IMR-90 (cell line): ENCODE measurements at regions not wholly inside any gene's neighbourhood (a gene's known extent, or its start where the extent isn't known, plus 50 kb on each side); places are given as distances from the start of the nearest gene placed in this dataset.

ENCODE experiments used
- ATAC-seq: fragments of 200-7000 bp; cut with Tn5 transposase; 2 replicates; pipeline ENCODE4 v1.9.1; 2020; ENCODE audit warnings: low read depth, mild to moderate bottlenecking, moderate library complexity
- BruUV-seq: library from RNA; stranded (reverse); fragments of 400-500 nt; replicated peaks from 2 replicates; lab custom pipeline; 2021; lab: Mats Ljungman, UMichigan
- CTCF ChIA-PET: fragments of 300-600 bp; formaldehyde crosslinking; extraction: SDS; loops from one replicate; lab custom pipeline; 2021; ENCODE audit warnings: antibody characterized with exemption; lab: Yijun Ruan, JAX
- POLR2A ChIA-PET: fragments of 300-600 bp; sonication (Branson Sonifier 250); formaldehyde crosslinking; loops from one replicate; lab custom pipeline; 2022; ENCODE audit warnings: antibody characterized with exemption; ENCODE audit not compliant: unreplicated experiment; lab: Charles Lee
- DNase-seq: peaks from one replicate; pipeline ENCODE4 v3.0.0; 2013
- H2AFZ ChIP-seq: replicated peaks from 2 replicates; pipeline ENCODE3; 2013; ENCODE audit warnings: low read length, mild to moderate bottlenecking; ENCODE audit not compliant: poor library complexity
- H2AK5ac ChIP-seq: 2 replicates; pipeline ENCODE4 v1.6.1; 2013; ENCODE audit warnings: low read depth, low read length, inconsistent platforms
- H2AK9ac ChIP-seq: replicated peaks from 2 replicates; pipeline ENCODE3; 2013; ENCODE audit warnings: mild to moderate bottlenecking, low read depth, low read length, moderate library complexity; ENCODE audit not compliant: poor library complexity
- H2BK120ac ChIP-seq: 2 replicates; pipeline ENCODE4 v1.6.1; 2013; ENCODE audit warnings: low read depth, low read length, inconsistent platforms
- H2BK15ac ChIP-seq: 3 replicates; pipeline ENCODE4 v1.6.1; 2013; ENCODE audit warnings: low read depth, low read length, inconsistent platforms
- H2BK20ac ChIP-seq: 2 replicates; pipeline ENCODE4 v1.6.1; 2013; ENCODE audit warnings: low read depth, mild to moderate bottlenecking, inconsistent platforms, low read length, moderate library complexity
- H2BK5ac ChIP-seq: 2 replicates; pipeline ENCODE4 v1.6.1; 2013; ENCODE audit warnings: mild to moderate bottlenecking, low read depth, low read length, inconsistent platforms; ENCODE audit not compliant: poor library complexity, severe bottlenecking
- H3K14ac ChIP-seq: replicated peaks from 2 replicates; pipeline ENCODE4 v1.6.1; 2013; ENCODE audit warnings: low read depth, low read length, inconsistent platforms
- H3K18ac ChIP-seq: 2 replicates; pipeline ENCODE4 v1.6.1; 2013; ENCODE audit warnings: low read depth, low read length, control low read depth
- H3K23ac ChIP-seq: 2 replicates; pipeline ENCODE4 v1.6.1; 2013; ENCODE audit warnings: low read depth, low read length, inconsistent platforms
- H3K27ac ChIP-seq: 2 replicates; pipeline ENCODE4 v1.5.1; 2013; ENCODE audit warnings: mild to moderate bottlenecking, control low read depth, low read length; ENCODE audit not compliant: insufficient read depth
- H3K27me3 ChIP-seq: 2 replicates; pipeline ENCODE4 v1.6.1; 2013; ENCODE audit warnings: low read length; ENCODE audit not compliant: control insufficient read depth, insufficient read depth
- H3K36me3 ChIP-seq: 2 replicates; pipeline ENCODE4 v1.6.1; 2013; ENCODE audit warnings: low read length, mixed read lengths; ENCODE audit not compliant: control insufficient read depth, insufficient read depth
- H3K4ac ChIP-seq: 2 replicates; pipeline ENCODE4 v1.6.1; 2013; ENCODE audit warnings: low read depth, low read length, inconsistent platforms
- H3K4me1 ChIP-seq: 2 replicates; pipeline ENCODE4 v1.6.1; 2013; ENCODE audit warnings: low read length, mixed read lengths; ENCODE audit not compliant: control insufficient read depth, insufficient read depth
- H3K4me2 ChIP-seq: 2 replicates; pipeline ENCODE4 v1.6.1; 2013; ENCODE audit warnings: low read depth, mild to moderate bottlenecking, control low read depth, low read length, moderate library complexity
- H3K4me3 ChIP-seq: 2 replicates; pipeline ENCODE4 v1.5.1; 2013; ENCODE audit warnings: low read depth, mild to moderate bottlenecking, control low read depth, low read length, moderate library complexity; ENCODE audit not compliant: insufficient read depth
- H3K56ac ChIP-seq: 2 replicates; pipeline ENCODE4 v1.6.1; 2013; ENCODE audit warnings: low read length, inconsistent platforms; ENCODE audit not compliant: insufficient read depth; ENCODE audit errors: extremely low read depth
- H3K79me1 ChIP-seq, 2 experiments: 2 replicates each; pipeline ENCODE4 v1.6.1; 2013; ENCODE audit warnings: low read length in 2 of 2, inconsistent platforms in 1 of 2, low read depth in 1 of 2
- H3K9ac ChIP-seq: 2 replicates; pipeline ENCODE4 v1.6.1; 2013; ENCODE audit warnings: low read depth, low read length, control low read depth
- H3K9me1 ChIP-seq: 2 replicates; pipeline ENCODE4 v1.6.1; 2013; ENCODE audit warnings: low read length, inconsistent platforms; ENCODE audit not compliant: insufficient read depth
- H3K9me3 ChIP-seq: 2 replicates; pipeline ENCODE4 v1.6.1; 2013; ENCODE audit warnings: low read length; ENCODE audit not compliant: control insufficient read depth, insufficient read depth
- H4K20me1 ChIP-seq: 2 replicates; pipeline ENCODE4 v1.6.1; 2013; ENCODE audit warnings: low read length, inconsistent platforms; ENCODE audit not compliant: insufficient read depth
- H4K5ac ChIP-seq: 2 replicates; pipeline ENCODE4 v1.6.1; 2013; ENCODE audit warnings: mild to moderate bottlenecking, low read depth, low read length, control low read depth
- H4K8ac ChIP-seq, 2 experiments: 2 replicates each; pipeline ENCODE4 v1.6.1; 2013; ENCODE audit warnings: low read depth in 2 of 2, low read length in 2 of 2, control low read depth in 1 of 2, inconsistent platforms in 1 of 2
- H4K91ac ChIP-seq: 2 replicates; pipeline ENCODE4 v1.6.1; 2013; ENCODE audit warnings: low read depth, low read length, inconsistent platforms; ENCODE audit not compliant: insufficient read depth
- BHLHE40 ChIP-seq: fragments of 150-350 bp; IDR thresholded peaks from 2 replicates; pipeline ENCODE4 v1.6.1; 2016; ENCODE audit warnings: mild to moderate bottlenecking, low read depth, low read length
- CHD1 ChIP-seq: IDR thresholded peaks from 2 replicates; pipeline ENCODE4 v1.6.1; 2012; ENCODE audit warnings: low read depth, low read length, improper control_type of control experiment
- CTCF ChIP-seq: conservative IDR thresholded peaks from 2 replicates; pipeline ENCODE4 v1.5.1; 2012; ENCODE audit warnings: mild to moderate bottlenecking, low read depth, low read length, improper control_type of control experiment
- FOS ChIP-seq: fragments of 150-350 bp; IDR thresholded peaks from 2 replicates; pipeline ENCODE4 v1.6.1; 2016; ENCODE audit warnings: low read depth, low read length
- MAFK ChIP-seq: IDR thresholded peaks from 2 replicates; pipeline ENCODE4 v1.6.1; 2012; ENCODE audit warnings: low read depth, low read length, improper control_type of control experiment
- MAZ ChIP-seq: IDR thresholded peaks from 2 replicates; pipeline ENCODE4 v1.6.1; 2012; ENCODE audit warnings: low read depth, mild to moderate bottlenecking, low read length, improper control_type of control experiment, moderate library complexity, borderline replicate concordance
- MXI1 ChIP-seq: IDR thresholded peaks from 2 replicates; pipeline ENCODE4 v1.6.1; 2012; ENCODE audit warnings: low read depth, mild to moderate bottlenecking, low read length, moderate library complexity, borderline replicate concordance
- POLR2A ChIP-seq: IDR thresholded peaks from 2 replicates; pipeline ENCODE4 v1.6.1; 2012; ENCODE audit warnings: mild to moderate bottlenecking, low read depth, low read length
- RCOR1 ChIP-seq: IDR thresholded peaks from 2 replicates; pipeline ENCODE4 v1.6.1; 2012; ENCODE audit warnings: mild to moderate bottlenecking, low read length, improper control_type of control experiment; ENCODE audit not compliant: insufficient replicate concordance
- RFX5 ChIP-seq: IDR thresholded peaks from 2 replicates; pipeline ENCODE4 v1.8.0; 2012; ENCODE audit warnings: low read depth, mild to moderate bottlenecking, low read length, moderate library complexity
- SMC3 ChIP-seq: fragments of 150-350 bp; IDR thresholded peaks from 2 replicates; pipeline ENCODE4 v1.6.1; 2016; ENCODE audit warnings: low read depth, mild to moderate bottlenecking, antibody characterized with exemption, low read length, moderate library complexity
- USF2 ChIP-seq: fragments of 150-350 bp; IDR thresholded peaks from 2 replicates; pipeline ENCODE4 v1.6.1; 2017; ENCODE audit warnings: mild to moderate bottlenecking, antibody characterized with exemption, low read length, low read depth
- WGBS, 2 experiments: methylation state at CpG; one replicate each; pipeline versions ENCODE4 v1.1.5 to v1.1.7; 2013; ENCODE audit warnings: missing lambda C conversion rate in 2 of 2; ENCODE audit not compliant: insufficient read length in 1 of 2; ENCODE audit errors: extremely low coverage in 2 of 2; 5-methylcytosine and 5-hydroxymethylcytosine counted together
- dilution Hi-C: fragments of 300-500 bp; cut with HindIII; formaldehyde crosslinking; loops from one replicate; pipeline ENCODE4 v1.14.3; 2018; ENCODE audit warnings: low sequenced_read_pairs; ENCODE audit not compliant: unreplicated experiment
- in situ Hi-C: fragments of 300-500 bp; cut with MboI; formaldehyde crosslinking; loops from 3 replicates; pipeline ENCODE4 v1.14.3; 2019; ENCODE audit warnings: low sequenced_read_pairs, inconsistent platforms, mixed read lengths
- intact Hi-C: fragments of 100-400 bp; cut with micrococcal nuclease; formaldehyde crosslinking; loops from 2 replicates; pipeline ENCODE4 v1.10.0; 2022

- Histone ChIP-seq H2AK9ac (no peak overlapping the region), H2AK5ac (no peak overlapping the region), H4K20me1 (no peaks in the 10 kb centered on the region), H2AFZ (no peak overlapping the region), H2BK15ac (no peak overlapping the region), H3K56ac (no peak overlapping the region), H3K4ac (no peak overlapping the region), H3K79me1 (no peaks in the 10 kb centered on the region), H2BK5ac (no peak overlapping the region), H3K9ac (no peak overlapping the region), H3K18ac (no peak overlapping the region), H3K27me3 (no peaks in the 10 kb centered on the region), H3K4me2 (no peak overlapping the region), H3K9me3 (no peaks in the 10 kb centered on the region), H3K36me3 (no peaks in the 10 kb centered on the region), H2BK20ac (no peak overlapping the region), H4K91ac (no peak overlapping the region), H3K9me1 (no peaks in the 10 kb centered on the region), H3K27ac (no peak overlapping the region), H2BK120ac (no peak overlapping the region), H3K4me1 (no peaks in the 10 kb centered on the region), H4K5ac (no peak overlapping the region), H3K4me3 (no peak overlapping the region), H3K23ac (no peak overlapping the region), H4K8ac (no peak overlapping the region), H3K14ac (no peak overlapping the region)
- ATAC-seq = no peak
- intact Hi-C loops = no loop called here
- CTCF ChIA-PET = no interaction called here
- in situ Hi-C loops = no loop called here
- no peak for DNase-seq
- TF ChIP-seq USF2 (no peak), RFX5 (no peak), CTCF (no peak), MXI1 (no peak), BHLHE40 (no peak), POLR2A (no peak), CHD1 (no peak), MAFK (no peak), MAZ (no peak), RCOR1 (no peak), SMC3 (no peak), FOS (no peak)
- no CpG with 5 or more reads among the region's 6 CpGs for WGBS, 2 experiments
- POLR2A ChIA-PET = no interaction called here
- dilution Hi-C loops = no loop called here
- BruUV-seq = no TSS peak
Observed at GRCh38 chr7:85774986-85775385, 588.1 kb upstream of the SEMA3D start.
